ENCODE measurements at regions not wholly inside any gene's neighbourhood (a gene's known extent, or its start where the extent isn't known, plus 50 kb on each side); places are given as distances from the start of the nearest gene placed in this dataset.

- Histone ChIP-seq H2AFZ (ENCODE audit: low read length) (no peak overlapping the region), H3K27ac (ENCODE audit: low read depth, low read length, poor library complexity, severe bottlenecking) (no peak overlapping the region), H3K79me2 (ENCODE audit: insufficient read depth, low read depth, low read length) (no peaks in the 10 kb centered on the region), H3K4me1 (ENCODE audit: insufficient read depth, low read length, poor library complexity, severe bottlenecking) (no peaks in the 10 kb centered on the region), H3K9me2 (ENCODE audit: insufficient read depth, low read length) (no peaks in the 10 kb centered on the region), H3K4me2 (ENCODE audit: low read length) (no peak overlapping the region), H3K4me3 (ENCODE audit: low read depth, low read length, poor library complexity, severe bottlenecking) (no peak overlapping the region), H4K20me1 (ENCODE audit: insufficient read depth, low read length) (no peaks in the 10 kb centered on the region), H3K36me3 (ENCODE audit: insufficient read depth, low read length) (no peaks in the 10 kb centered on the region), H3K9me3 (ENCODE audit: low read length) (no peaks in the 10 kb centered on the region)
- ChIA-PET CTCF (ENCODE audit: unreplicated experiment) (no interaction called here), POLR2A (no interaction called here)
- no TSS peak for BruUV-seq (replicated peaks)
- no peak for DNase-seq (ENCODE audit: low spot score)
- TF ChIP-seq CTCF (conservative IDR thresholded peaks at IDR 0.05; ENCODE audit: low read length) (no peak), EZH2phosphoT487 (IDR thresholded peaks at IDR 0.05; ENCODE audit: borderline replicate concordance, low read depth, low read length) (no peak)
- intact Hi-C loops (cut with micrococcal nuclease; ENCODE audit: unreplicated experiment), result no loop called here
Observed at GRCh38 chr11:45568049-45568448, 97.4 kb downstream of the CHST1 start.

- no peak for DNase-seq (ENCODE audit: low spot score)
- H3K79me2 ChIP-seq (ENCODE audit: insufficient read depth, low read depth, low read length), result no peaks in the 10 kb centered on the region
- no peak for TF ChIP-seq CTCF (conservative IDR thresholded peaks at IDR 0.05; ENCODE audit: low read length)
- TF ChIP-seq EZH2phosphoT487 (IDR thresholded peaks at IDR 0.05; ENCODE audit: borderline replicate concordance, low read depth, low read length), result no peak
- no peak overlapping the region for H3K4me2 ChIP-seq (ENCODE audit: low read length)
- H3K4me3 ChIP-seq (ENCODE audit: low read depth, low read length, poor library complexity, severe bottlenecking), result no peak overlapping the region
- no TSS peak for BruUV-seq (replicated peaks)
- ChIA-PET CTCF (ENCODE audit: unreplicated experiment) (no interaction called here), POLR2A (no interaction called here)
- no peak overlapping the region for H2AFZ ChIP-seq (ENCODE audit: low read length)
- no peaks in the 10 kb centered on the region for H4K20me1 ChIP-seq (ENCODE audit: insufficient read depth, low read length)
- intact Hi-C loops (cut with micrococcal nuclease; ENCODE audit: unreplicated experiment), result no loop called here
- H3K4me1 ChIP-seq (ENCODE audit: insufficient read depth, low read length, poor library complexity, severe bottlenecking), result no peaks in the 10 kb centered on the region
- H3K9me2 ChIP-seq (ENCODE audit: insufficient read depth, low read length), result no peaks in the 10 kb centered on the region
- H3K9me3 ChIP-seq (ENCODE audit: low read length), result no peaks in the 10 kb centered on the region
- H3K36me3 ChIP-seq (ENCODE audit: insufficient read depth, low read length), result no peaks in the 10 kb centered on the region
- no peak overlapping the region for H3K27ac ChIP-seq (ENCODE audit: low read depth, low read length, poor library complexity, severe bottlenecking)
Observed at GRCh38 chr11:45565446-45565988, 99.9 kb downstream of the CHST1 start.

GRCh38 chr11:45563810-45564209 is 101.6 kb downstream of the CHST1 start:
- ChIA-PET CTCF (ENCODE audit: unreplicated experiment) (no interaction called here), POLR2A (no interaction called here)
- Histone ChIP-seq H4K20me1 (ENCODE audit: insufficient read depth, low read length) (no peaks in the 10 kb centered on the region), H3K9me2 (ENCODE audit: insufficient read depth, low read length) (no peaks in the 10 kb centered on the region), H3K4me1 (ENCODE audit: insufficient read depth, low read length, poor library complexity, severe bottlenecking) (no peaks in the 10 kb centered on the region), H3K4me3 (ENCODE audit: low read depth, low read length, poor library complexity, severe bottlenecking) (no peak overlapping the region), H2AFZ (ENCODE audit: low read length) (no peak overlapping the region), H3K27ac (ENCODE audit: low read depth, low read length, poor library complexity, severe bottlenecking) (no peak overlapping the region), H3K79me2 (ENCODE audit: insufficient read depth, low read depth, low read length) (no peaks in the 10 kb centered on the region), H3K36me3 (ENCODE audit: insufficient read depth, low read length) (no peaks in the 10 kb centered on the region), H3K9me3 (ENCODE audit: low read length) (no peaks in the 10 kb centered on the region), H3K4me2 (ENCODE audit: low read length) (no peak overlapping the region)
- intact Hi-C loops (cut with micrococcal nuclease; ENCODE audit: unreplicated experiment), result no loop called here
- DNase-seq (ENCODE audit: low spot score), result no peak
- no peak for TF ChIP-seq CTCF (conservative IDR thresholded peaks at IDR 0.05; ENCODE audit: low read length)
- TF ChIP-seq EZH2phosphoT487 (IDR thresholded peaks at IDR 0.05; ENCODE audit: borderline replicate concordance, low read depth, low read length), result no peak
- BruUV-seq (replicated peaks), result no TSS peak
